ENCODE measurements at regions not wholly inside any gene's neighbourhood (a gene's known extent, or its start where the extent isn't known, plus 50 kb on each side); places are given as distances from the start of the nearest gene placed in this dataset.
"Not testable (repeated sequence)": the region's sequence is repeated elsewhere in the genome, so short reads cannot be mapped to it uniquely, and the experiment has no call there.

GRCh38 chr2:111339476-111339875 is 218.8 kb downstream of the BCL2L11 start:
- not testable (repeated sequence) for H3K4me3 ChIP-seq (ENCODE audit: low read depth, low read length); DNase-seq (ENCODE audit: low read depth)

DNA sequence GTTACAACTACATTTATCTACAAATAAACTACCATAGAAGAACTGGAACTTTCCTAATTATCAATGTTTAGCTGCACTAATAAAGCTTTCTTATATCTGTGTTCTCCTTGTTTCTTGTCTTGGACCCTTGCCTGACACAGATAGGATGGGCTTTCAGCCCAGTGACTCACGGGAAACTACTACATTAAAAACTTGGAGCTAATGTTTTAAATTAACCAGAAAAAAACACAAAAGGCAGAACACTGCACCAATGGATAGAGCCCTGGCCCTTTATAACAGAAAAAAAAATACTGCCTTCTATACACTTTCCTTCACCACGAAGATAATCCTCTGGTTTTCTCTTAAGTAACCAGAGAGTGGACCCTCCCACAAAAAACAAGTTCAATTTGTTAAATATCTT is 223.9 kb downstream of the BCL2L11 start:
- not testable (repeated sequence) for DNase-seq (ENCODE audit: low read depth); H3K4me3 ChIP-seq (ENCODE audit: low read depth, low read length)

- not testable (repeated sequence) for DNase-seq (ENCODE audit: low read depth); H3K4me3 ChIP-seq (ENCODE audit: low read depth, low read length)
Observed at GRCh38 chr2:111345439-111345838, 224.7 kb downstream of the BCL2L11 start.

- not testable (repeated sequence) for H3K4me3 ChIP-seq (ENCODE audit: low read depth, low read length)
- DNase-seq (ENCODE audit: low read depth): peak; percentile 49
Observed at GRCh38 chr2:111346018-111346930, 225.6 kb downstream of the BCL2L11 start.

DNA sequence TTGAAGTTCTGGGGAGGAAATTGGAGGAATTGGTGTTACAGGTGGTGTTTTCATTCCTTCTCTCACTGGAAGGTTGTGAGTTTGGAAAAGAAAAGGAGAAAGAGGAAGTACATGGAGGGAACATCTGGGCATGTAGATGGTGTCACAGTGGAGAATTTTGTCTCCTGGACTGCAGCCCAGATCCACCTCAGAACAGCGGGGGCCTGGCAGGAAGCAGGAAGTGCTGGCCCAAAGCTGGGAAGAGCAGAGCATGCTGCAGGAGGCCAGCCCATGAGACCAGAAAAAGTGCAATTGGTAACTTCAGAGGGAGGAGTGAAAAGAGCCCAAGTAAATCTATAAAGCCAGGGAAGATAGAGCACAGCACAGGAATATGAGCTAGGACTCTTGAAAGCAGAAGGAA is 227.0 kb downstream of the BCL2L11 start:
- DNase-seq (ENCODE audit: low read depth); H3K4me3 ChIP-seq (ENCODE audit: low read depth, low read length): not testable (repeated sequence)

GRCh38 chr2:111348316-111348715 is 227.6 kb downstream of the BCL2L11 start:
- not testable (repeated sequence) for H3K4me3 ChIP-seq (ENCODE audit: low read depth, low read length); DNase-seq (ENCODE audit: low read depth)

DNA sequence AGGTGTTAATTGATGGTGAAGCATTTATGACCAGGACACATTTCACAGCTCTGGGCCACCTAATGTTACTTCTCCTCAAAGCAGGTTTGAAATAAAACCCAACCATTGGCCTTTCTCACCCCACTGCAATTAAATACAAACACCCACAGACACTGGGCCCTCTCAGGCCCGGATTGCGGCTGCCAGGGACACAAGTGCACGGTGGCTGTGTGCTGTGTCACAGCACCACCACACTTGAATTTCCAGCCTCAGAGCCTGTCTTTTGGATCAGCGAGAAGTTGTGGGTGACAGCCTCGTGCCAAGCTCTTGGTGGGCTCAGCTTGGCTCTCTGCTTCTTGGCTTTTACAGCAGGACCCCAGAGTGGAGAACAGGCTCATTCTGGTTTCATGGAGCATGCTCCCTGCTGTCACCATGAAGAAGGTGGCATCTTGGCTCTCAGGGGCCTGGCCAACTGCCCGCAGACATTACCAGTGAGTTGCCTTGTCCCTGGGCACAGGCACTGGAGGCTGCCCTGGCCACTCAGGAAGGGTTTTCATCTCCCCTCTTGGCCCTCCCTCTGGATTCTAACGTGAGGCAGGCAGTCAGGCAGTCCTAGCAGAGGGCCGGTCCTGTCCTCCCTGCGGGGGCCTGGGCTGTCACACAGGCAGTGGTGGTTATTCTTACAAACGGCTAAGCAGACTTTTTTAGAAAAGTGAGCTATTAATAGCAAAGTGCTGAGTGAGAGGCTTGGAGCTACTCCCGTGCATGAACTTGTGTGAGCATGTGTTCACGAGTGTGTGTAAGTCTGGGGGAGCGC is 234.5 kb downstream of the BCL2L11 start:
- DNase-seq (ENCODE audit: low read depth); H3K4me3 ChIP-seq (ENCODE audit: low read depth, low read length): not testable (repeated sequence)

DNA sequence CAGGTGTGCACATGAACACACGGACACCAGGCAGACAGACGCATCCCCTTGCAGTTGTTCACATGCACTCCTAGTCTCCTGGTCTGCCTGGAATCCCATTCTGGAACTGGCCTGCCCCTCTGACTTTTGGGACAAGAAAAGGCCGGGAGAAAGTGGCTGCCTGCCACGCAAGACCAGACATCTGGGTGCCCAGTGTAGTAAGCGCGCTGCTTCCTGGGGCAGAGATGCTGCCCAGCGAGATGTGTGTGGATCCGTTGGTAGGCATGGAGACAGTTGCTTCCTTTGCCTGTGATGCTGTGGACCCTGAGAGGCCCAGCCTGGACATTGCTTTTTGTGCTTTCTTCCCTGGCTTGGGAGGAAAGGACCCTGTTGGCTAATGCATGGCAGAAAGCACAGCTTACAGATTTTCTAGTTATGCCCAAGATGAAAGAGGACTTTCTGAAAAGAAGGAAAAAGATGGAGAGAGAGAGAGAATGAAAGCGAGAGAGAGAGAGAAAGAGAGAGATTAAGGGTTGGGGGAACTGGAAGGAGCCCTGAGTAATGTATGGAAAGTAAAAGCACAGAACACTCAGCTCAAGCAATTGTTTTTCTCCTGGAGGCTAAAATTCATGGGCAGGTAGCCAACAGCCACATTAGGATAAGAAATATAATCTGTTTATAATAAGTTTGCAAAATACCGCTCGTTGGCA is 235.3 kb downstream of the BCL2L11 start:
- not testable (repeated sequence) for DNase-seq (ENCODE audit: low read depth); H3K4me3 ChIP-seq (ENCODE audit: low read depth, low read length)

DNA sequence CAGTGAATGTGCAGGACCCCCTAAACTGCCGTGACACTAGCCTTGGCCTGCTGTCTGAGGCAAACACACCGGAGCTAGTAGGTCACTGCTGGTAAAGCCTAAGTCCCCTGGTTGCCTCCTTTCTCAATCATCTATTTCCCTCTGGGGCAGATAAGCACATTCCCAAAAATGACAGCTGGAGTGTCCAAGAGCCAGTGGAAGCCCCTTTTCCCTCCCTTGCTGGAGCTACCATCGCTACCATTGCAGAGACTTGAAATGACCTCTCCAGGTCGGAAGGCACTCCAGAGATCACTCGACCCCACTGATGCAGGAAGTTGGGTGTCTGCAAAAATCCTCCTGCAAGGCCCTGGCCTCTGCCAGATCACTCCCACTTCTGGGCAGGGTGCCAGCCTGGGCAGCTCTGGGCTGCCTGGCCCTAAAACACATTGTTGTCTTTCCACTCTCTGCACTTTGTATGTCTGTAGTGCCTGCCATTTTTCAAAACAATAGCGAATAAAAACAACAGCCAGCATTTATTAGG is 235.9 kb downstream of the BCL2L11 start:
- not testable (repeated sequence) for H3K4me3 ChIP-seq (ENCODE audit: low read depth, low read length)
- DNase-seq (ENCODE audit: low read depth): peak; percentile 49

GRCh38 chr2:111365986-111366640 is 245.4 kb downstream of the BCL2L11 start:
- peak; percentile 23 for DNase-seq (ENCODE audit: low read depth)
- H3K4me3 ChIP-seq (ENCODE audit: low read depth, low read length): not testable (repeated sequence)

GRCh38 chr2:111366641-111367029 is 245.9 kb downstream of the BCL2L11 start:
- H3K4me3 ChIP-seq (ENCODE audit: low read depth, low read length); DNase-seq (ENCODE audit: low read depth): not testable (repeated sequence)

GRCh38 chr2:111367080-111367479 is 246.4 kb downstream of the BCL2L11 start:
- not testable (repeated sequence) for DNase-seq (ENCODE audit: low read depth); H3K4me3 ChIP-seq (ENCODE audit: low read depth, low read length)

DNA sequence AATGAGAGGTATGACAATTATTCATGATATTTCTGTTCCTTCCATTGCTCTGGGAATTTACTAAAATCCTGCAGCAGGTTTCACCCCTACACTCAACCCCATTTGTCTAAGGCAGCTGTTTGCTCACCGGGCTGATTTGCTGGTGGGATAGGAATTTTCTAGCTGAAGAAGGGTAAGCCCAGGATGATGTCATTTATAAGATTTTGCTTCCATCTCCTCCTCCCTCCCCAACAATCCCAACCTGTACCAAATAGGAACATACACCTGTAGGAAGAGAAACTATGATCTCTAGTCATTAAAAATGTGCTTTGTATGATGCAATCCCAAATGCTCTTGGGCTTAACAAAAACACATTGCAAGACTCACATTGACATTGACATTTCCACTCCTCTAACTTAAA is 247.2 kb downstream of the BCL2L11 start:
- peak; percentile 25 for DNase-seq (ENCODE audit: low read depth)
- H3K4me3 ChIP-seq (ENCODE audit: low read depth, low read length): not testable (repeated sequence)

- H3K4me3 ChIP-seq (ENCODE audit: low read depth, low read length); DNase-seq (ENCODE audit: low read depth): not testable (repeated sequence)
Observed at GRCh38 chr2:111368288-111368687, 247.6 kb downstream of the BCL2L11 start.

GRCh38 chr2:111373060-111373459 is 252.3 kb downstream of the BCL2L11 start:
- H3K4me3 ChIP-seq (ENCODE audit: low read depth, low read length): not testable (repeated sequence)

GRCh38 chr2:111373989-111374388 is 253.3 kb downstream of the BCL2L11 start:
- not testable (repeated sequence) for H3K4me3 ChIP-seq (ENCODE audit: low read depth, low read length); DNase-seq (ENCODE audit: low read depth)

More at GRCh38 chr2:111373060-111373459, 252.3 kb downstream of the BCL2L11 start:
- not testable (repeated sequence) for DNase-seq (ENCODE audit: low read depth)

DNA sequence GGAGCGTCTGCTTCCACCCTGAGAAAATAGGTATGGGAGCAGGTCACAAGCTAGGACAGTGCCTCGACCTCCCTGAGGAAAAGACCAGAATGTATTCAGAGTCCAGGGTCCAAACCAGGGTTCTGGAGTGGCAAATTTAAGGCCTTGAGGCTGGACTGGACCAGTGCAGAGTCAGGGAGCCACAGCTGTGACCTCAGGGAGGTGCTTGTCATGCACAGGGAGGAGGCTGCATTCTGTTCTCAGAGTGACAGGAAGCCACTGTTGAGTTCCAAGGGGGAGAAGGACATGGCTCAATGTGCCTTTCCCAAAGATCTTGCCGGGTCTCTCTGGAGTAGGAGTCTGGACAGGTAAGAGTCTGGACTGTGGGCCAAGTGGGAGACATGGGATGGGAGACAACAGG is 254.0 kb downstream of the BCL2L11 start:
- DNase-seq (ENCODE audit: low read depth): not testable (repeated sequence)

GRCh38 chr2:111375320-111375883 is 254.7 kb downstream of the BCL2L11 start:
- DNase-seq (ENCODE audit: low read depth): peak; percentile 15
- H3K4me3 ChIP-seq (ENCODE audit: low read depth, low read length): not testable (repeated sequence)

More for the DNA sequence above, 254.0 kb downstream of the BCL2L11 start:
- not testable (repeated sequence) for H3K4me3 ChIP-seq (ENCODE audit: low read depth, low read length)

All from fibroblast of villous mesenchyme (primary cell).